GM18517 (cell line): ENCODE measurements at regions not wholly inside any gene's neighbourhood (a gene's known extent, or its start where the extent isn't known, plus 50 kb on each side); places are given as distances from the start of the nearest gene placed in this dataset.

ENCODE experiments used
- ATAC-seq: cut with Tn5 transposase; IDR thresholded peaks from one replicate; pipeline ENCODE4 v1.9.1; 2021; ENCODE audit warnings: mild to moderate bottlenecking, moderate library complexity; ENCODE audit not compliant: unreplicated experiment

- no peak for ATAC-seq
Observed at GRCh38 chr14:85987292-85987691, 457.3 kb downstream of the FLRT2 start.

GRCh38 chr14:85978582-85979250, 448.8 kb downstream of the FLRT2 start:
- ATAC-seq = no peak

GRCh38 chr14:85974602-85975001, 444.7 kb downstream of the FLRT2 start:
- ATAC-seq = no peak

- ATAC-seq = no peak
Observed at GRCh38 chr14:85963486-85963885, 433.5 kb downstream of the FLRT2 start.

GRCh38 chr14:85960756-85961155, 430.8 kb downstream of the FLRT2 start:
- ATAC-seq = no peak

GRCh38 chr14:85959063-85959462, 429.1 kb downstream of the FLRT2 start:
- ATAC-seq = no peak

- no peak for ATAC-seq
Observed at GRCh38 chr14:85958069-85958468, 428.1 kb downstream of the FLRT2 start.

- ATAC-seq = no peak
Observed at GRCh38 chr14:85953265-85953664, 423.3 kb downstream of the FLRT2 start.

GRCh38 chr14:85948153-85948552, 418.2 kb downstream of the FLRT2 start:
- ATAC-seq = no peak

- no peak for ATAC-seq
Observed at GRCh38 chr14:85947461-85948139, 417.7 kb downstream of the FLRT2 start.

- ATAC-seq = no peak
Observed at GRCh38 chr14:85943192-85943591, 413.2 kb downstream of the FLRT2 start.

GRCh38 chr14:85934886-85935254, 404.9 kb downstream of the FLRT2 start:
- ATAC-seq = peak; percentile 46

- peak; percentile 93 for ATAC-seq
Observed at GRCh38 chr14:85934123-85934885, 404.4 kb downstream of the FLRT2 start.

GRCh38 chr14:85921241-85921640, 391.3 kb downstream of the FLRT2 start:
- ATAC-seq = no peak

- ATAC-seq = no peak
Observed at GRCh38 chr14:85917716-85918115, 387.8 kb downstream of the FLRT2 start.

- no peak for ATAC-seq
Observed at GRCh38 chr14:85915711-85916110, 385.8 kb downstream of the FLRT2 start.

- no peak for ATAC-seq
Observed at GRCh38 chr14:85912141-85912540, 382.2 kb downstream of the FLRT2 start.

GRCh38 chr14:85911044-85911443, 381.1 kb downstream of the FLRT2 start:
- no peak for ATAC-seq

- ATAC-seq = no peak
Observed at GRCh38 chr14:85909581-85909980, 379.6 kb downstream of the FLRT2 start.

- no peak for ATAC-seq
Observed at GRCh38 chr14:85907536-85907935, 377.6 kb downstream of the FLRT2 start.

GRCh38 chr14:85897808-85898207, 367.9 kb downstream of the FLRT2 start:
- no peak for ATAC-seq

GRCh38 chr14:85895603-85896002, 365.7 kb downstream of the FLRT2 start:
- ATAC-seq = no peak
